Thyroid gland (tissue), 4 donors: ENCODE measurements at regions not wholly inside any gene's neighbourhood (a gene's known extent, or its start where the extent isn't known, plus 50 kb on each side); places are given as distances from the start of the nearest gene placed in this dataset.
"Not testable (repeated sequence)": the region's sequence is repeated elsewhere in the genome, so short reads cannot be mapped to it uniquely, and the experiment has no call there.

Source experiments
- DNase-seq, 2 donors: peaks; one replicate each; pipeline ENCODE4 v3.0.0-alpha.2; 2019
- H3K27ac ChIP-seq, 3 donors: fragments of 200-600 bp; sonication (generic); 1 replicate in 2 of 3; 2 replicates in 1 of 3; pipeline ENCODE4 v1.5.1; 2016 to 2019; ENCODE audit warnings: mild to moderate bottlenecking in 1 of 3, moderate library complexity in 1 of 3
- H3K27me3 ChIP-seq: fragments of 200-600 bp; sonication (generic); one replicate; pipeline ENCODE4 v1.5.1; 2019
- H3K36me3 ChIP-seq, 2 donors: fragments of 200-600 bp; sonication (generic); one replicate each; pipeline ENCODE4 v1.5.1; 2016 to 2019
- H3K4me1 ChIP-seq, 2 donors: fragments of 200-600 bp; sonication (generic); one replicate each; pipeline ENCODE4 v1.5.1; 2017 to 2019
- H3K4me3 ChIP-seq, 3 donors: fragments of 200-600 bp; sonication (generic); replicated peaks in 1 of 3; 1 replicate in 2 of 3; 2 replicates in 1 of 3; pipeline ENCODE4 v1.5.1; 2016; ENCODE audit warnings: mild to moderate bottlenecking in 1 of 3
- H3K9me3 ChIP-seq: fragments of 200-600 bp; sonication (generic); one replicate; pipeline ENCODE4 v1.5.1; 2017
- POLR2A ChIP-seq, 2 donors: fragments of 450-650 bp; IDR thresholded peaks; one replicate each; pipeline ENCODE4 v1.6.1; 2017; ENCODE audit warnings: antibody characterized with exemption in 2 of 2, mild to moderate bottlenecking in 2 of 2, moderate library complexity in 1 of 2
- WGBS, 2 donors: methylation state at CpG; one replicate each; pipeline ENCODE4 v1.1.5; 2017; 5-methylcytosine and 5-hydroxymethylcytosine counted together
- intact Hi-C: fragments of 100-400 bp; cut with DNase I; formaldehyde crosslinking; loops from one replicate; pipeline ENCODE4 v1.15.1; 2023
- TF ChIP-seq, protein P1 (sequence below), 6 experiments: fragments of 200-600 bp in 3 of 6; fragments of 450-650 bp in 3 of 6; sonication (generic) in 3 of 6; IDR thresholded peaks; one replicate each; pipeline ENCODE4 v1.5.1; 2016 to 2019; ENCODE audit warnings: antibody characterized with exemption in 6 of 6, mild to moderate bottlenecking in 2 of 6, inconsistent platforms in 1 of 6, moderate library complexity in 1 of 6

- WGBS, 2 donors, result 37 to 40% methylated on average over 1 of the region's 1 CpG
- intact Hi-C loops, result no loop called here
- no peak overlapping the region for H3K27ac ChIP-seq
- H3K9me3 ChIP-seq, result no peaks in the 10 kb centered on the region
- no peaks in the 10 kb centered on the region for H3K27me3 ChIP-seq
- H3K4me3 ChIP-seq, result no peak overlapping the region
- H3K36me3 ChIP-seq, result no peaks in the 10 kb centered on the region
- TF ChIP-seq POLR2A (IDR thresholded peaks at IDR 0.05), result no peak
- TF ChIP-seq, protein P1, sequence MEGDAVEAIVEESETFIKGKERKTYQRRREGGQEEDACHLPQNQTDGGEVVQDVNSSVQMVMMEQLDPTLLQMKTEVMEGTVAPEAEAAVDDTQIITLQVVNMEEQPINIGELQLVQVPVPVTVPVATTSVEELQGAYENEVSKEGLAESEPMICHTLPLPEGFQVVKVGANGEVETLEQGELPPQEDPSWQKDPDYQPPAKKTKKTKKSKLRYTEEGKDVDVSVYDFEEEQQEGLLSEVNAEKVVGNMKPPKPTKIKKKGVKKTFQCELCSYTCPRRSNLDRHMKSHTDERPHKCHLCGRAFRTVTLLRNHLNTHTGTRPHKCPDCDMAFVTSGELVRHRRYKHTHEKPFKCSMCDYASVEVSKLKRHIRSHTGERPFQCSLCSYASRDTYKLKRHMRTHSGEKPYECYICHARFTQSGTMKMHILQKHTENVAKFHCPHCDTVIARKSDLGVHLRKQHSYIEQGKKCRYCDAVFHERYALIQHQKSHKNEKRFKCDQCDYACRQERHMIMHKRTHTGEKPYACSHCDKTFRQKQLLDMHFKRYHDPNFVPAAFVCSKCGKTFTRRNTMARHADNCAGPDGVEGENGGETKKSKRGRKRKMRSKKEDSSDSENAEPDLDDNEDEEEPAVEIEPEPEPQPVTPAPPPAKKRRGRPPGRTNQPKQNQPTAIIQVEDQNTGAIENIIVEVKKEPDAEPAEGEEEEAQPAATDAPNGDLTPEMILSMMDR (IDR thresholded peaks at IDR 0.05), result no peak
- no peak for DNase-seq
- H3K4me1 ChIP-seq, result no peaks in the 10 kb centered on the region
Measured at GRCh38 chr6:67127041-67127440, 1420.0 kb upstream of the EYS start.

DNA sequence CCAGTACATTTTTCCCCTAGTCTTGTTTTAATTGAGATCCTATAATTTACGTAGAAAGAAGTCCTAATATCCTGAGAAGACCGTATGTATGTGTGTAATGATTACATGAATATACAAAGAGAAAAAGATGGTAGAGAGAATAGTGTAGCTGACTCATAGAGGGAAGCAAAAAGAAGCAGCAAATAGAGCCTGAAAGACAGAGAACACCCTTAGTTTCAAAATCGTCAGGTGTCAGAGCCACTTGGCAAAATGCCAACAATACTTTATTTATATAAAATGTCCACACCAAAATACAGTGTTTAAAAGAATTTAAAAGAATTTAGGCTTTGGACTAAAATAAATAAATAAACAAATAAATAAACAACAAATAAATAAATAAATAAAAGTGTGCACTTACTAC lies 1414.1 kb upstream of the EYS start:
- 84% methylated on average over 3 of the region's 3 CpGs for WGBS, 2 donors
- Histone ChIP-seq H3K27ac (no peak overlapping the region), H3K27me3 (no peaks in the 10 kb centered on the region), H3K9me3 (no peaks in the 10 kb centered on the region), H3K4me1 (no peaks in the 10 kb centered on the region), H3K4me3 (no peak overlapping the region), H3K36me3 (no peaks in the 10 kb centered on the region)
- intact Hi-C loops, result no loop called here
- TF ChIP-seq, protein P1 (IDR thresholded peaks at IDR 0.05), result no peak
- TF ChIP-seq POLR2A (IDR thresholded peaks at IDR 0.05), result no peak
- no peak for DNase-seq

GRCh38 chr6:67112120-67112519 lies 1405.1 kb upstream of the EYS start:
- no peaks in the 10 kb centered on the region for H3K9me3 ChIP-seq
- TF ChIP-seq, protein P1 (IDR thresholded peaks at IDR 0.05), result no peak
- TF ChIP-seq POLR2A (IDR thresholded peaks at IDR 0.05), result no peak
- intact Hi-C loops, result no loop called here
- no peak for DNase-seq
- 47 to 49% methylated on average over 5 of the region's 5 CpGs for WGBS, 2 donors
- H3K4me1 ChIP-seq, result no peaks in the 10 kb centered on the region
- H3K27ac ChIP-seq, result no peak overlapping the region
- H3K27me3 ChIP-seq, result no peaks in the 10 kb centered on the region
- H3K36me3 ChIP-seq, result no peaks in the 10 kb centered on the region
- no peak overlapping the region for H3K4me3 ChIP-seq

GRCh38 chr6:67102743-67103142 lies 1395.7 kb upstream of the EYS start:
- Histone ChIP-seq H3K4me1 (no peaks in the 10 kb centered on the region), H3K27ac (no peak overlapping the region), H3K36me3 (no peaks in the 10 kb centered on the region), H3K9me3 (no peaks in the 10 kb centered on the region), H3K4me3 (no peak overlapping the region), H3K27me3 (no peaks in the 10 kb centered on the region)
- intact Hi-C loops, result no loop called here
- TF ChIP-seq, protein P1 (IDR thresholded peaks at IDR 0.05), result no peak
- no peak for TF ChIP-seq POLR2A (IDR thresholded peaks at IDR 0.05)
- 75 to 80% methylated on average over 1 of the region's 1 CpG for WGBS, 2 donors
- DNase-seq, result no peak

DNA sequence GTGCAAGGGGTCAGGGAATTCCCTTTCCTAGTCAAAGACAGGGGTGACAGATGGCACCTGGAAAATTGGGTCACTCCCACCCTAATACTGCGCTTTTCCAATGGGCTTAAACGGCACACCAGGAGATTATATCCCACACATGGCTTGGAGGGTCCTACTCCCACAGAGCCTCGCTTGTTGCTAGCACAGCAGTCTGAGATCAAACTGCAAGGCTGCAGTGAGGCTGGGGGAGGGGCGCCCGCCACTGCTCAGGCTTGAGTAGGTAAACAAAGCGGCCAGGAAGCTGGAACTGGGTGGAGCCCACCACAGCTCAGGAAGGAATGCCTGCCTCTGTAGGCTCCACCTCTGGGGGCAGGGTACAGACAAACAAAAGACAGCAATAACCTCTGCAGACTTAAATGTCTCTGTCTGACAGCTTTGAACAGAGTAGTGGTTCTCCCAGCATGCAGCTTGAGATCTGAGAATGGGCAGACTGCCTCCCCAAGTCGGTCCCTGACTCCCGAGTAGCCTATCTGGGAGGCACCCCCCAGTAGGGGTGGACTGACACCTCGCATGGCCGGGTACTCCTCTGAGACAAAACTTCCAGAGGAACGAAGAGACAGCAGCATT lies 1388.7 kb upstream of the EYS start:
- intact Hi-C loops, H3K36me3 ChIP-seq, H3K9me3 ChIP-seq, DNase-seq, H3K4me3 ChIP-seq, H3K27ac ChIP-seq, H3K27me3 ChIP-seq, H3K4me1 ChIP-seq: not testable (repeated sequence)
- 88 to 97% methylated on average over 8 to 11 of the region's 11 CpGs for WGBS, 2 donors
